SK-MEL-5 (cell line): ENCODE measurements at regions not wholly inside any gene's neighbourhood (a gene's known extent, or its start where the extent isn't known, plus 50 kb on each side); places are given as distances from the start of the nearest gene placed in this dataset.

Experiments used
- DNase-seq: peaks from one replicate; pipeline ENCODE4 v3.0.0-alpha.2; 2016; ENCODE audit warnings: low read depth, low spot score
- in situ Hi-C: cut with HindIII; loops from 2 replicates; pipeline ENCODE4 v1.10.0; 2016; ENCODE audit warnings: low sequenced_read_pairs, high pct_unique_total_duplicates, low pct_unique_long_range_greater_than_20kb

DNA sequence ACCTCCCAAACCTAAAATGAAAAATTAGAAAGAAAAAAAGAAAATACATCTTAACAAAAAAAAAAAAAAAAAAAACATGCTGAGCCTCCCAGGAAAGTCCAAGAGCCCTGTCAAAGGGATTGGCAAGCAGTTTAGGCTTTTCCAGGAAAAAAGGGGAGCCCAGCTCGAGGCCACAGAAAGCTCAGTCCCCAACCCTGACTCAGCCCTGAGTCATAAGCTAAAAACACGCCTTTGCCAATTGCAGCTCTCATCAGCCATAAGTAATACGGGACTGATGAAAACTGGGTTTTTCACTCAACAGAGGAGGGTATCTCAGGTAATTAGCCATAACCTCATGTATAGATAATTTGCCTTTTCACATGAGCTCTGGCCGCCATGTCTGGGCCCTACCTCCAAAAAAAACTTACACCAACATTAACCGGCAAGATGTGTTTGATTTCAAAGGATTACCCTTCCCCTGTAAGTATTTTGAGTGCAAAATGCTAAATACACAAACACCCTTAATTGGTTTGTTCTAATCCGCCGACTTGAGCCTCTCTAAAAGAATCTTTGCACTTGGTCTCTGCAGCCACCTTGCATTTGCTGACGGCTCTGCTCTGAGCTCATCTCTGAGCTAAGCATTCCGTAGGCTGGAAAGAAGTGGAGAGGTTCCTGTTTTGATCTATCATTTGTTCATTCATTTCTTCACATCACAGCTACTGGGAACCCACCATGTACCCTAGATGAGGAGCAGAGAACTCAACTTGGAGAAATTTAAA, 319.2 kb downstream of the BCL11B start:
- in situ Hi-C loops = no loop called here
- DNase-seq = no peak

- no peak for DNase-seq
- in situ Hi-C loops = no loop called here
These were observed 318.2 kb downstream of the BCL11B start for GRCh38 chr14:98953551-98954348.

DNA sequence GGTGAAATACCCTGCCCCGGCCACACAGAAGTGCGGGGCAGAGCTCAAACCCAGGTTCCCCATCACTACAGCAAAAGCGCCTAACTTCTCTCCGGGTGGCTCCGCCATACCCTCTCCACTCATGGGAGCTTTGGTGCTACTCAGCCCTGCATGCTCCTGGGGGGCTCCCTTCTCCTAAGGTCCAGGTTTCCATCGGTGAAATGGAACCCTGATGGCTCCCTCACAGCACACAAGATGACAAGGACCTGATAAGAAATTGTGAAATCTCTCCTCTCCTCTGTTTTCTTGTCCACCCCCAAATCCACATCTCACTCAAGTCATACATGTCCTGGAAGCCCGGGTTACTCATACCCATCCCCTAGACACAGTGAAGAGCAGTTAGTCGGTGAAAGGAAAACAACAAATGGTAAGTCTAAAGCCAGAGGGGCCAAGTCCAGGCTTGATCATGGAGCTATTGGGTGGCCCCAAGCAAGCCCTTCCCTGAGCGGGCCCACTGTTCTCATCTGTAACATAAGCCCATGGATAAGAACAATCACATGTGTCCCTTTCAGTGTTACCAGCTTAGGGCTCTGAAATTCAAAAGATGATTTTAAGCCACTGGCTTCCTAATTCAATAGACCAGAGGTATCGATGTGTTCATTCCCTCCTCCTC, 317.5 kb downstream of the BCL11B start:
- no peak for DNase-seq
- in situ Hi-C loops = no loop called here

DNA sequence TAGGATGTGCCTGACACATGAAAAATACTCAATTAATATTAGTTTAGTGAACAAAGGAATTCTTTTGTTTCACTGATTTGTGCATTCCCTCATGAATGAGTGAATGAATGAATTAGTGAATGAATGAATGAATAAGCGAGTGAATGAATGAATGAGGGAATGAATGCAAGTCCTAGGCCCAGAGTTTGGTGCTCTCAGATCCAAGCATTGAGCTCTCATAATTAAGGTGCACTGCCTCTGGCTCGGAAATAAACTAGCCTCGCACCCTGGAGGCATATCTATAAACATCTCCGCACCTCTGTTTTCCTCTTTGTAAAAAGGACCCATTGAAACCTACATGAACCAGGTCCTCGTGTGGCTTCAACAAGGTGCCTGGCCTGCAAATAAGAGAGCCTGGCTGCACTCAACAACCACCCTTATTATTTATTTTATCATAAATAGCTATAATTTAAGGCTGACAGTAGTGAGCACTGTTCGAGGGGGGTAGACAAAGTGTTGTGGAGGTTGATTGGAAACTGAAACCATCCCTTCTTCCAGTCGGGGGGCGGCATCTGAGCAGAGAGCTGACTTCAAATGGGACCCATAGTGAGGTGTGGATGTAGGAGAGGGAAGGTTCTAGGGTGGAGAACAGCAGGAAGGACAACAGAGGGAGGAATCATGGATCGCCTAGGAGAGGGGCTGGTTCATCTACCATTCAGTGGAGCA, 316.8 kb downstream of the BCL11B start:
- DNase-seq = no peak
- in situ Hi-C loops = no loop called here

DNA sequence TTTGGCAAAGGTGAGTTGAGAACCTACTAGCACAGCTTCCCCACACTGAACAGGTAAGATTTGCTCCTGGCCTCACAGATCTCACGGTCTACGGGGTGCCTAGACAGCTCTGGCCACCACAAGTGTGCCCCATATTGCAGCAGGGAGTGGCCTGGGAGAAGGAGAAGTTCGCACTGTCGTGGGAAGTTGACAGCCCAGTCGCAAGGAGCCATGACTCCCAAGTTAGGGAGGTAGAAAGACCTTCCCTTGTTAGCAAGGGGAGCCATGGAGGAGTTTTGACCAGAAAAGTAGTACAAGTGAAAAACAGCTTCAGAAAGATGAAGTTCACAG, 316.3 kb downstream of the BCL11B start:
- no peak for DNase-seq
- in situ Hi-C loops = no loop called here

GRCh38 chr14:98956181-98956580, 315.8 kb downstream of the BCL11B start:
- in situ Hi-C loops = no loop called here
- DNase-seq = no peak

DNA sequence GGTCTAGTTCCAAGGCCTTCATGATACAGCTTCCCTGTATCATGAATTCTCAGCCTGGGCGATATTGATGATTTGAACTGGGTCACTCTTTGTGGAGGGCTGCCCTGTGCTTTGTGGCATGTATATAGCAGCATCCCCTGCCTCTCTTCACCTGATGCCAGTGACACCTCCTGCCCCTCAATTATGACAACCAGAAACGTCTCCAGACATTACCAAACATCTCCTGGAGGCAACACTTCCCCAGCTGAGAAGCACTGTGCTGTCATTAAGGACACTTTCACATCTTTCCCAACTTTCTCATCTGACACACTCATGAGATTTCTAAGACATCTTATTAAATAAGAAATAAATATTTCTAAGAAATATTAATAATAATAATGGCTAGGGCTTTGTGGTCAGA, 315.3 kb downstream of the BCL11B start:
- in situ Hi-C loops = no loop called here
- DNase-seq = no peak

- in situ Hi-C loops = no loop called here
- no peak for DNase-seq
These were observed 314.6 kb downstream of the BCL11B start for GRCh38 chr14:98957211-98958047.

DNA sequence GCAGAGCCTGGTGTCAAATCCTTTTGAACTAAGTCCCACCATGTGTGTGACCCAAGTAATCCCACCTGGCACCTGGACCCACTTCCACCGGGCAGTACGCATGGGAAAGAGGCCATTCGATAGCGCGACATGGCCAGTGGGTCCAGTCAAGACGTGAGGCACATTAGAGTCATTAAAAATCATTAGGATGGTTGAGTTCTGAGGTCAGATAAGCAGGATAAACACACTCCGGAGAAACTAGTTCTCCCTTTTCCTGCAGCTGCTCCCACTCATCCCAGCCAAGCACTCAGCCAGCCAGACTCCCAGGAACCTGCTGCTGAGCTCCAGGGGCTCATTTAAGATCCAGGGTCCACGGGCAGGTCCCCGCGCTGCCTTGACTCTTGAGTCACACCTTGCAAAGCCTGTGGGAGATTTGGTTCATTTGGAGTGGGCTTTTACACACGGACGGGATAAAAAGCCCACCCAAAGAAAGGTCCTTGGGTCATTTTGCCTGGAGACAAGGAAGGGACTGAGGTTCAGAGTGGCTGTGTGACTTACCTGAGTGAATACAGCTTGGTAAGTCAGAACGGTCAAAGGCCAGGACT, 313.9 kb downstream of the BCL11B start:
- DNase-seq = no peak
- in situ Hi-C loops = no loop called here

GRCh38 chr14:98958632-98959031, 313.4 kb downstream of the BCL11B start:
- DNase-seq = no peak
- in situ Hi-C loops = no loop called here

DNA sequence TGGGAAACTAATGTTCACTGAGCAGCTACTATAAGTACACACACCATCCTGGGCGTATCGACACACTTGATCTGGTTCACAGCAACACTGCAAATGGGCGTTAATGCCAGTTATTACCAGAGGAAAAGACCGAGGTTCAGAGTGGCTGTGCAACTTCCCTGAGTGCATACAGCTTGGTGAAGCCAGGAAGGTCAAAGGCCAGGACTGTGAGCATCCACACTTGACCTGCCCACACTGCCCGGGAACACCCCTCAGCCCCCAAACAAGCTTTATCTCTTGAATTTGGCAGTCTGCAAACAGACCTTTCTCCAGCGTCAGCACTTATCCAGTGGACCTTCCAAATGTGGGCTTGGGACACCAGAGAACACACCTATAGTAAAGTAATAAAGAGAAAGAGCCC, 312.6 kb downstream of the BCL11B start:
- no peak for DNase-seq
- in situ Hi-C loops = no loop called here

GRCh38 chr14:98959958-98960616, 311.9 kb downstream of the BCL11B start:
- in situ Hi-C loops = no loop called here
- DNase-seq = no peak

- in situ Hi-C loops = no loop called here
- DNase-seq = no peak
These were observed 311.4 kb downstream of the BCL11B start for GRCh38 chr14:98960617-98961013.

GRCh38 chr14:98961191-98961590, 310.8 kb downstream of the BCL11B start:
- in situ Hi-C loops = no loop called here
- no peak for DNase-seq

DNA sequence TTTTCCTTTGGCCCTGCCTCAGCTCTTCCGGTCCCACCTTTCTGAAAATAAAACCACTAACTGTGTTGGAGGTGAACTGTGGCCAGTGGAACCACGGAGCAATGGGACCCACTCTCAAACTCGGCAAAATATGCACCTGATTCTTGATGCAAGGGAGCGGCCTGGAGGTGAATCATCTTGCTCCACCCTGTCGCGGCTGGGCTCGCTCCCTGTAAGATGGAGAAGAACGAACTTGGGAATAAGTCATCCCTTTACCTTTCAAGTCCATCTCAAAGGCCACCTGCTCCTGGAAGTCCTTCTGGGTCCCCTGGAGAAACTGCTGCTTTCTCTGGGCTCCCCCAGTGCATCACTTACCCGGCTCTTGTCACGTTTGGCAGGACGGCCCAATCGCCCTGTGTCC, 309.9 kb downstream of the BCL11B start:
- in situ Hi-C loops = no loop called here
- no peak for DNase-seq

DNA sequence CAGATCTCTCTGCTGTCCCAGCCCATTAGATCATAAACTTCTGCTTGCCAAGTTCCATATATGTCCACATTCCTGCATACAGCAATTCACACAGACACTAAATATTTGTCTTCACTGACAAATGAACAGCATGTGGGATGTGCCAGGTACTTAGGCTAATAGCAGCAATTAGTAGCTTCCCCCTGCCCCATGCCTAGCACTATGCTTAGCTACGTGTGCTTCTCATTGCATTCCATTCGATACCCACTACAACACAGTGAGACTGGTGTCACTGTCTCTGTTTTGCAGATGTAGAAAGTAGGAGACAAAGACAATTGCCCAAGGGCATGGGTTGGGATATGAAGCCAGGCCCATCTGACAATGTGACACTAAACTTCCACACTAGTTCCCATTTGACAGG, 308.4 kb downstream of the BCL11B start:
- no peak for DNase-seq
- in situ Hi-C loops = no loop called here

DNA sequence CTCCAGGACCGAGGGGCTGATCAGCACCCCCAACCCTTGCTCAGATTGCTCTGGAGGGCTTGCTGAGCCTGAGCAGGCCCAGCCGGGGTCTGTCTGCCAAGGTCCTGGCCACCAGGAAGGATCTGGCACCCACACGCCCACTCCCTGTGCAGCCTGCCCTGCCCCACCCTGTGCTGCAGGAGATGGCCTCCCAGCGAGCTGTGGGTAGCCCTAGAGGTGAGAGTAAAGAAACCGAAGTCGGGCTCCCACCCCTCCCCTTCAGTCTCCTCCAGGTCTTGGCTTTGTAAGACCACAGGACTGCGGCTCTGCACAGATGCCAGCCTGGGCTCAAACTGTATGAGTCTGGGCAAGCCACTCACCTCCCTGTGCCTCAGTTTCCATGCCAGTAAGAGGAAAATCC, 307.8 kb downstream of the BCL11B start:
- in situ Hi-C loops = no loop called here

More for the DNA sequence above, 307.8 kb downstream of the BCL11B start:
- DNase-seq = no peak
